ENCODE measurements at regions not wholly inside any gene's neighbourhood (a gene's known extent, or its start where the extent isn't known, plus 50 kb on each side); places are given as distances from the start of the nearest gene placed in this dataset.
A peak's percentile ranks its signal among the peaks of the same experiment; 100 is the strongest.

- no peak for ATAC-seq
- TF ChIP-seq POLR2A (IDR thresholded peaks at IDR 0.05) (no peak), CTCF (IDR thresholded peaks at IDR 0.05) (no peak), EP300 (IDR thresholded peaks at IDR 0.05) (no peak), POLR2AphosphoS5 (IDR thresholded peaks at IDR 0.05) (no peak)
- Histone ChIP-seq H3K4me3 (no peak overlapping the region), H3K4me1 (peaks cover 0 to 16% (median 3%) of the 10 kb centered on the region in 3 donors), H3K27ac (peak overlapping the region in 1 of 4 donors; percentile 41), H3K36me3 (peaks cover 0 to 4% of the 10 kb centered on the region in 2 donors), H3K9me3 (peaks cover 0 to 18% (median 0%) of the 10 kb centered on the region in 3 donors), H3K27me3 (no peaks in the 10 kb centered on the region)
- 100% methylated on average over 1 of the region's 1 CpG for WGBS, 2 donors (ENCODE audit: low coverage in 1 of 2)
Observed at GRCh38 chr14:71652368-71652767, 279.9 kb upstream of the RGS6 start.

GRCh38 chr14:71654810-71655209 is 277.4 kb upstream of the RGS6 start:
- WGBS, 2 donors (ENCODE audit: low coverage in 1 of 2): 95 to 100% methylated on average over 2 to 3 of the region's 3 CpGs
- no peak for TF ChIP-seq POLR2A (IDR thresholded peaks at IDR 0.05)
- TF ChIP-seq POLR2AphosphoS5 (IDR thresholded peaks at IDR 0.05): no peak
- no peak for TF ChIP-seq CTCF (IDR thresholded peaks at IDR 0.05)
- no peak for TF ChIP-seq EP300 (IDR thresholded peaks at IDR 0.05)
- no peak overlapping the region for H3K4me3 ChIP-seq
- H3K36me3 ChIP-seq: peaks cover 0 to 4% of the 10 kb centered on the region in 2 donors
- ATAC-seq: no peak
- no peaks in the 10 kb centered on the region for H3K27me3 ChIP-seq
- peaks cover 0 to 16% (median 3%) of the 10 kb centered on the region in 3 donors for H3K4me1 ChIP-seq
- H3K27ac ChIP-seq: no peak overlapping the region
- peaks cover 0 to 18% (median 0%) of the 10 kb centered on the region in 3 donors for H3K9me3 ChIP-seq

GRCh38 chr14:71658261-71658860 is 273.9 kb upstream of the RGS6 start:
- no peaks in the 10 kb centered on the region for H3K27me3 ChIP-seq
- H3K36me3 ChIP-seq: peaks cover 0 to 16% of the 10 kb centered on the region in 2 donors
- ATAC-seq: no peak
- no peak overlapping the region for H3K4me3 ChIP-seq
- H3K4me1 ChIP-seq: no peaks in the 10 kb centered on the region
- H3K9me3 ChIP-seq: no peaks in the 10 kb centered on the region
- TF ChIP-seq POLR2AphosphoS5 (IDR thresholded peaks at IDR 0.05) (no peak), EP300 (IDR thresholded peaks at IDR 0.05) (no peak), CTCF (IDR thresholded peaks at IDR 0.05) (no peak), POLR2A (IDR thresholded peaks at IDR 0.05) (no peak)
- no peak overlapping the region for H3K27ac ChIP-seq
- 65 to 67% methylated on average over 1 to 2 of the region's 2 CpGs for WGBS, 2 donors (ENCODE audit: low coverage in 1 of 2)

GRCh38 chr14:71659159-71659558 is 273.1 kb upstream of the RGS6 start:
- Histone ChIP-seq H3K27ac (no peak overlapping the region), H3K9me3 (no peaks in the 10 kb centered on the region), H3K4me3 (no peak overlapping the region), H3K36me3 (peaks cover 0 to 16% of the 10 kb centered on the region in 2 donors), H3K27me3 (no peaks in the 10 kb centered on the region), H3K4me1 (no peaks in the 10 kb centered on the region)
- no peak for ATAC-seq
- TF ChIP-seq POLR2AphosphoS5 (IDR thresholded peaks at IDR 0.05) (no peak), EP300 (IDR thresholded peaks at IDR 0.05) (no peak), CTCF (IDR thresholded peaks at IDR 0.05) (no peak), POLR2A (IDR thresholded peaks at IDR 0.05) (no peak)

GRCh38 chr14:71661441-71661840 is 270.8 kb upstream of the RGS6 start:
- no peak overlapping the region for H3K4me3 ChIP-seq
- H3K27me3 ChIP-seq: no peaks in the 10 kb centered on the region
- H3K4me1 ChIP-seq: no peaks in the 10 kb centered on the region
- H3K27ac ChIP-seq: no peak overlapping the region
- no peak for ATAC-seq
- WGBS, 2 donors (ENCODE audit: low coverage in 1 of 2): 78 to 82% methylated on average over 3 to 5 of the region's 5 CpGs
- no peak for TF ChIP-seq POLR2AphosphoS5 (IDR thresholded peaks at IDR 0.05)
- TF ChIP-seq POLR2A (IDR thresholded peaks at IDR 0.05): no peak
- no peak for TF ChIP-seq EP300 (IDR thresholded peaks at IDR 0.05)
- TF ChIP-seq CTCF (IDR thresholded peaks at IDR 0.05): no peak
- H3K9me3 ChIP-seq: no peaks in the 10 kb centered on the region
- peaks cover 0 to 16% of the 10 kb centered on the region in 2 donors for H3K36me3 ChIP-seq
